Activated T-cell treated with anti-CD3 and anti-CD28 coated beads, Interleukin-2, amount 50 U/mL, for 24 hours (primary cell): ENCODE measurements at regions not wholly inside any gene's neighbourhood (a gene's known extent, or its start where the extent isn't known, plus 50 kb on each side); places are given as distances from the start of the nearest gene placed in this dataset.
"Not testable (repeated sequence)": the region's sequence is repeated elsewhere in the genome, so short reads cannot be mapped to it uniquely, and the experiment has no call there.

ENCODE experiments used
- DNase-seq: peaks from one replicate; pipeline ENCODE4 v3.0.0-alpha.2; 2020
- H3K27ac Mint-ChIP-seq: 2 replicates; pipeline ENCODE4 v1.8.0; 2020; ENCODE audit warnings: mild to moderate bottlenecking, mixed read lengths
- H3K27me3 Mint-ChIP-seq: 2 replicates; pipeline ENCODE4 v1.8.0; 2020; ENCODE audit warnings: mixed read lengths
- H3K36me3 Mint-ChIP-seq: 2 replicates; pipeline ENCODE4 v1.8.0; 2020; ENCODE audit warnings: low read depth, mixed read lengths
- H3K4me1 Mint-ChIP-seq: 2 replicates; pipeline ENCODE4 v1.8.0; 2020; ENCODE audit warnings: low read depth, mixed read lengths
- H3K4me3 Mint-ChIP-seq: 2 replicates; pipeline ENCODE4 v1.8.0; 2020; ENCODE audit warnings: mild to moderate bottlenecking, moderate library complexity, mixed read lengths
- H3K9me3 Mint-ChIP-seq: 2 replicates; pipeline ENCODE4 v1.8.0; 2020; ENCODE audit warnings: mixed read lengths

DNA sequence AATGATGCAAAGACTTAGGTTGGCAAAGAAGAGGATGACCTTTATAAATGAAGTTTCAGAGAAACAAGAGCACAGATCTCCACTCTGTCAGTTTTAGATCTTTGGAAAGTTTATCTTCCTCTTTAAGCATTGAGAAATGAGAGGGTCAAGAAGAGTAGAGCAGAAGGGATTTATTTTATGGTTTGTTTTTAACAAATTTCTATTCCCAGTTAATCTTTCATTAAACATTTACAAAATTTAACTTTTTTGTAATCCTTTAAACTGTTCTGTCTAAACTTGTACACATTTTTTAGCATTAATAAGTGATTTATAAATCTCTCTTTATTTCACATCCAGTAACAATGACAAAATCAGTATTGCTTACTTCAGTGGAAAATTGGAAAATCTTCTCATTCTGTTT is 875.0 kb upstream of the IGFBP7 start:
- Mint-ChIP-seq H3K36me3 (no peaks in the 10 kb centered on the region), H3K4me3 (no peak overlapping the region)

GRCh38 chr4:57981123-57981522 is 870.9 kb upstream of the IGFBP7 start:
- Mint-ChIP-seq H3K4me1 (no peaks in the 10 kb centered on the region), H3K4me3 (no peak overlapping the region), H3K9me3 (peaks cover 9% of the 10 kb centered on the region), H3K27me3 (no peaks in the 10 kb centered on the region), H3K36me3 (no peaks in the 10 kb centered on the region), H3K27ac (no peak overlapping the region)
- DNase-seq, result no peak

More for the DNA sequence above, 875.0 kb upstream of the IGFBP7 start:
- DNase-seq, result no peak
- Mint-ChIP-seq H3K27me3 (no peaks in the 10 kb centered on the region), H3K27ac (no peak overlapping the region), H3K9me3 (peaks cover 3% of the 10 kb centered on the region), H3K4me1 (no peaks in the 10 kb centered on the region)

GRCh38 chr4:57974821-57975220 is 864.6 kb upstream of the IGFBP7 start:
- Mint-ChIP-seq H3K4me1 (no peaks in the 10 kb centered on the region), H3K9me3 (peaks cover 19% of the 10 kb centered on the region), H3K4me3 (no peak overlapping the region), H3K27me3 (no peaks in the 10 kb centered on the region), H3K27ac (no peak overlapping the region), H3K36me3 (no peaks in the 10 kb centered on the region)
- DNase-seq, result no peak

DNA sequence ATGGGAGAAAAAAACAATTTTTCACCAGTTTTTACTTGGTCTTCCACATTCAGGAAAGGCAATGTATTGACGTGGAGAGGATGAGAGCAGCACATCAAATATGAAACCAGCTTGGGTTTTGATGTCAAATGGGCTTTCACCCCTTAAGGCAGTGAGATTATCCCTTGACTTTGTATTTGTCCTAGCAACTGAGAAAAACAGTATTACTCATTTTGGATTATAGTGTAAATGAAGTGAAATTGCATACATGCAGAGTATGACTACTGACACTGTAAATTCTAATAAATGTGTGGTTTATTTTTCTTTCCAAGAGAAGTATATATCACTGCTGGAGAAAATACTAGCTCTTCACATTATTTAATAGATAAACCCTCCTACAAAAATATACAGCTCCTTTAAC is 863.6 kb upstream of the IGFBP7 start:
- Mint-ChIP-seq H3K9me3 (peaks cover 13% of the 10 kb centered on the region), H3K4me1 (no peaks in the 10 kb centered on the region), H3K4me3 (no peak overlapping the region), H3K27ac (no peak overlapping the region), H3K27me3 (no peaks in the 10 kb centered on the region), H3K36me3 (no peaks in the 10 kb centered on the region)
- no peak for DNase-seq

DNA sequence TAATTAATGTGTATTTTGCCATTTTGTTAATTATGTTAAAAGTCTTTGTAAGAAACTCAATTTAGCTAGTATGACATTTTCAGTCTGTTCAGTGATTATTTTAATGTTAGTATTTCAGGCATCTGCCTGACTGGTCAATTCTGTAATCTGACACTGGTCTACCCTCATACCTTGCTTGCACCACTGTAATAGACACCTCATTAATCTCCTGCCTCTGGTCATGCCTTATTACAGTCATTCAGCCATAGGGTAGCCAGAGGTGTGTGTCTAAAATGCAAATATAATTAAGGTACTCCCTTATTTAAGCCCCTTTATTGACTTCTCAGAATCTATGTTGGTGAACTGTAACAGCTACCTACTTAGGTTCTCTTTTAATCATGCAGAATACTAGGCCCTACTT is 861.1 kb upstream of the IGFBP7 start:
- Mint-ChIP-seq H3K27ac (no peak overlapping the region), H3K27me3 (no peaks in the 10 kb centered on the region), H3K9me3 (peaks cover 12% of the 10 kb centered on the region), H3K4me3 (no peak overlapping the region), H3K4me1 (no peaks in the 10 kb centered on the region), H3K36me3 (no peaks in the 10 kb centered on the region)
- no peak for DNase-seq

- DNase-seq, result no peak
- H3K4me1 Mint-ChIP-seq, result no peaks in the 10 kb centered on the region
- no peaks in the 10 kb centered on the region for H3K36me3 Mint-ChIP-seq
- no peaks in the 10 kb centered on the region for H3K27me3 Mint-ChIP-seq
- H3K4me3 Mint-ChIP-seq, result no peak overlapping the region
- H3K9me3 Mint-ChIP-seq, result peaks cover 20% of the 10 kb centered on the region
- no peak overlapping the region for H3K27ac Mint-ChIP-seq
Observed at GRCh38 chr4:57966987-57967760, 857.0 kb upstream of the IGFBP7 start.

DNA sequence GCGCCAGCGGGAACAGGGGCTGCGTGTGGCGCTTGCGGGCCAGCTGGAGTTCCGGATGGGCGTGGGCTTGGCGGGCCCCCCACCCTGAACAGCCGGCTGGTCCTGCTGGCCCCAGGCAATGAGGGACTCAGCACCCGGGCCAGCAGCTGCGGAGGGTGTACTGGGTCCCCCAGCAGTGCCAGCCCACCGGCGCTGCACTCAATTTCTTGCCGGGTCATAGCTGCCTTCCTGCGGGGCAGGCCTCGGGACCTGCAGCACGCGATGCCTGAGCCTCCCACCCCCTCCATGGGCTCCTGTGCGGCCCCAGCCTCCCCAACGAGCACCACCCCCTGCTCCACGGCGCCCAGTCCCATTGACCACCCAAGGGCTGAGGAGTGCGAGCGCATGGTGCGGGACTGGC is 855.2 kb upstream of the IGFBP7 start:
- H3K9me3 Mint-ChIP-seq, result peaks cover 17% of the 10 kb centered on the region
- DNase-seq, H3K4me1 Mint-ChIP-seq, H3K27ac Mint-ChIP-seq, H3K4me3 Mint-ChIP-seq, H3K27me3 Mint-ChIP-seq, H3K36me3 Mint-ChIP-seq: not testable (repeated sequence)

DNA sequence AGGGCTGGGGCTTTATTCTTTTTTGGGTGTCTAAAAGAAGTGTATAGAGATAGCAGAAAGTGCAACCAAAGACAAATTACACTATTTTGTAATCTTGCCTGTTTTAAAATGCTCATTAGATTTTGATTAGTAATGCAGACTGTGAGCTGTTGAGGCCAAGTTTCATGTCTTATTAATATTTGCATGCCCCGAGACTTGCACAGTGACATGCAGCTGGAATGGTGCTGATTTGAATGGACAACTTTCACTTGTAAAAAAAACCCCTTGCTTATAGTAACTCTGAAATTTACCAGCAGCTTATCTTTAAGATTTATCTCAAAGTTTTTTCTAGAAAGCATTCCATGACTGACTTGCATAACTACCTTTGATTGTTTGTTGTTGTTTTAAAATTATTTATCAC is 835.1 kb upstream of the IGFBP7 start:
- DNase-seq, result no peak
- Mint-ChIP-seq H3K36me3 (no peaks in the 10 kb centered on the region), H3K27ac (no peak overlapping the region), H3K4me3 (no peak overlapping the region), H3K9me3 (peaks cover 12% of the 10 kb centered on the region), H3K4me1 (no peaks in the 10 kb centered on the region), H3K27me3 (no peaks in the 10 kb centered on the region)

- H3K36me3 Mint-ChIP-seq, result no peaks in the 10 kb centered on the region
- H3K27me3 Mint-ChIP-seq, result no peaks in the 10 kb centered on the region
- peaks cover 7% of the 10 kb centered on the region for H3K9me3 Mint-ChIP-seq
- no peaks in the 10 kb centered on the region for H3K4me1 Mint-ChIP-seq
- H3K27ac Mint-ChIP-seq, result no peak overlapping the region
- H3K4me3 Mint-ChIP-seq, result no peak overlapping the region
- DNase-seq, result no peak
Observed at GRCh38 chr4:57943682-57944081, 833.5 kb upstream of the IGFBP7 start.

DNA sequence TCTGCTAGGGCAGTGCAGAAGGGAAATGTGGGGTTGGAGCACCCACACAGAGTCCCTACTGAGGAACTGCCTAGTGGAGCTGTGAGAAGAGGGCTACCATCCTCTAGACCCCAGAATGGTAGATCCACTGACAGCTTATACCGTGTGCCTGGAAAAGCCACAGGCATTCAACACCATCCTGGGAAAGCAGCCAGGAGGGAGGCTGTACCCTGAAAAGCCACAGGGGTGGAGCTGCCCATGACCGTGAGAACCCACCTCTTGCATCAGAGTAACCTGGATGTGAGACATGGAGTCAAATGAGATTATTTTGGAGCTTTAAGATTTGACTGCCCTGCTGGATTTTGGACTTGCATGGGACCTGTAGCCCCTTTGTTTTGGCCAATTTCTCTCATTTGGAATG is 827.1 kb upstream of the IGFBP7 start:
- not testable (repeated sequence) for H3K27ac Mint-ChIP-seq, DNase-seq, H3K4me3 Mint-ChIP-seq, H3K27me3 Mint-ChIP-seq, H3K36me3 Mint-ChIP-seq, H3K4me1 Mint-ChIP-seq
- peaks cover 21% of the 10 kb centered on the region for H3K9me3 Mint-ChIP-seq

- Mint-ChIP-seq H3K27me3 (no peaks in the 10 kb centered on the region), H3K36me3 (no peaks in the 10 kb centered on the region)
Observed at GRCh38 chr4:57926311-57926710, 816.1 kb upstream of the IGFBP7 start.

DNA sequence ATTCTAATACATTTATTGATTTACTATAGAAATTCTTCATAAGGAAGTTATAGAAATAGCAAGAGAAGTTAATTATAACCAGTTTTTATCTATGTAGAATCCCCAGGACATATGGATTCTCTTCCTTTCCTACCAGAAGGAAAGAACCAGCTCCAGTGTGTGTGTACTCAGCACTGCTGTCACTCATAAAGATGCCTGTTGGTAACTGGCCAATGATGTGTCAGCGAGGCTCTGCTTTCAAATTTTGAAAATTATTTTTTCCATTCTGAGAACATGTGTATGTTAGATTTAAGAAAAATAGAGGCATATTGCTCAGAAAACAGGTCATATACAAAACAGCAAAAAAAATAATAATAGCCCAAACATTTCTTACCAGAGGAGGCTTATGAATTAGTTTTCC is 814.8 kb upstream of the IGFBP7 start:
- no peak for DNase-seq
- no peaks in the 10 kb centered on the region for H3K36me3 Mint-ChIP-seq
- H3K4me1 Mint-ChIP-seq, result no peaks in the 10 kb centered on the region
- peaks cover 3% of the 10 kb centered on the region for H3K9me3 Mint-ChIP-seq
- H3K27me3 Mint-ChIP-seq, result no peaks in the 10 kb centered on the region
- H3K27ac Mint-ChIP-seq, result no peak overlapping the region
- H3K4me3 Mint-ChIP-seq, result no peak overlapping the region

More at GRCh38 chr4:57926311-57926710, 816.1 kb upstream of the IGFBP7 start:
- H3K9me3 Mint-ChIP-seq, result peaks cover 3% of the 10 kb centered on the region
- no peak overlapping the region for H3K27ac Mint-ChIP-seq
- DNase-seq, result no peak
- H3K4me1 Mint-ChIP-seq, result no peaks in the 10 kb centered on the region
- no peak overlapping the region for H3K4me3 Mint-ChIP-seq

DNA sequence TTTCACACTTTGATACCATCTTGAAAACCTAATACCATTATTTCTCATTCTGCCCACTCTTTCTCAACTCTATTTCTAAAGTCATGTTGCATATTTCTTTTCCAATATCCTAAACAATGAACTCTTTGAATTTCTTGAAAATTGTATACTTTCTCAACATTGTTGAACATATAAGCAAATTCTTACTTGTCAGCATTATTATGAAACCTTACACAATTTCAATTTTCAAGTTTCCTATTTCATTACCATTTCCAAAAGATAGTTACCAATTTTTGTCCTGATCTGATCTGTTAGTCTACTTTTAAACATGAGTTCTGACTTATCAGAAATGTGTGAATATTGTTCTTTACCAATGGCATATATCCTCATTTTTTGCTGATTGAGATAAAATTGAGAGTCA is 806.3 kb upstream of the IGFBP7 start:
- no peak overlapping the region for H3K4me3 Mint-ChIP-seq
- peaks cover 7% of the 10 kb centered on the region for H3K9me3 Mint-ChIP-seq
- no peak for DNase-seq
- no peaks in the 10 kb centered on the region for H3K27me3 Mint-ChIP-seq
- no peaks in the 10 kb centered on the region for H3K36me3 Mint-ChIP-seq
- no peaks in the 10 kb centered on the region for H3K4me1 Mint-ChIP-seq
- H3K27ac Mint-ChIP-seq, result no peak overlapping the region

DNA sequence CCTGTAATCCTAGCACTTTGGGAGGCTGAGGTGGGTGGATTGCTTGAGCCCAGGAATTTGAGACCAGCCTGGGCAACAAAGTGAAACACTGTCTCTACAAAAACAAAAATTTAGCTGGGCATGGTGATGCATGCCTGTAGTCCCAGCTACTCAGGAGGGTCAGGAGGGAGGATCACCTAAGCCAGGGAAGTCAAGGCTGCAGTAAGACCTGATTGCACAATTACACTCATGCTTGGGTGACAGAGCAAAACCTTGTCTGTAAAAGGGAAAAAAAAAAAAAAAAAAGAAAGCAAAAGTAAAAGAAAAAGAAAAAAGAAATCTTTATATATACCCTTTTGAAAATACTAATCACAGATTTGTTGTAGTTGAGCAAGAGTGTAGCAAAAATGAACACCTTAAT is 801.0 kb upstream of the IGFBP7 start:
- no peak overlapping the region for H3K27ac Mint-ChIP-seq
- no peaks in the 10 kb centered on the region for H3K36me3 Mint-ChIP-seq
- no peaks in the 10 kb centered on the region for H3K4me1 Mint-ChIP-seq
- peaks cover 8% of the 10 kb centered on the region for H3K9me3 Mint-ChIP-seq
- H3K27me3 Mint-ChIP-seq, result no peaks in the 10 kb centered on the region
- DNase-seq, result no peak
- H3K4me3 Mint-ChIP-seq, result no peak overlapping the region

DNA sequence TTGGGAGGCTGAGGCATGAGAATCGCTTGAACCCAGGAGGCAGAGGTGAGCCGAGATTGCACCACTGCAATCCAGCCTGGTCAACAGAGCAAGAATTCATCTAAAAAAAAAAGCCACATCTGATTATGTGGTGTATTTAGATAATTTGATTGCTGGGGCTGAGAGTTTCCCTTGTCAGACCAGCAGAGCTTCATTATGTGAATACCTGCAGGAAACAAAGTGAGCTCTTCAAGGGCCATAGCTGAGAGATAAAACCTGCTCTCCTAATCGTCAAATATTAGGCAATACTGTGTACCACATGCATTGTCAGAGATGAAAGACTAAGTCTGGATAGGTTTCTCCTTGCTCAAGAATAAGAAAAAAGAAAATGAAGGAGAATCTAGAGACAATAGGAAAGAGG is 800.0 kb upstream of the IGFBP7 start:
- Mint-ChIP-seq H3K27me3 (no peaks in the 10 kb centered on the region), H3K4me1 (no peaks in the 10 kb centered on the region), H3K4me3 (no peak overlapping the region), H3K9me3 (peaks cover 5% of the 10 kb centered on the region), H3K36me3 (no peaks in the 10 kb centered on the region), H3K27ac (no peak overlapping the region)
- no peak for DNase-seq

DNA sequence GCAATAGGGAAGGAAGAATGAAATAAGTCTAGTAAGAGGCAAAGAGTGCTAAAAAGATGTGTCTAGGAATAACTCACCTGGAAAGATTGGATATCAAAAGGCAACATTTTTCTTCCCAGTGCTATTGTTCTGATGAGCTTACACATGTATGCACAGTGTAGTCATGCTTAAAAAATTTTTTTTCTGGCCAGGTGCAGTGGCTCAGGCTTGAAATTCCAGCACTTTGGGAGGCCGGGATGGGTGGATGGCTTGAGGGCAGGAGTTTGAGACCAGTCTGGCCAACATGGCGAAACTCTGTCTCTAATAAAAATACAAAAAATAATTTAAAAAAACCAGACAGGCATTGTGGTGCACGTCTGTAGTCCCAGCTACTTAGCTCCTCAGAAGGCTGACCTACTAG is 795.8 kb upstream of the IGFBP7 start:
- Mint-ChIP-seq H3K9me3 (peaks cover 4% of the 10 kb centered on the region), H3K36me3 (no peaks in the 10 kb centered on the region), H3K27me3 (no peaks in the 10 kb centered on the region), H3K27ac (no peak overlapping the region), H3K4me3 (no peak overlapping the region), H3K4me1 (no peaks in the 10 kb centered on the region)
- DNase-seq, result no peak
